Inferior parietal cortex (tissue), 1 donor: ENCODE measurements at regions not wholly inside any gene's neighbourhood (a gene's known extent, or its start where the extent isn't known, plus 50 kb on each side); places are given as distances from the start of the nearest gene placed in this dataset.

ENCODE experiments used
- DNase-seq: peaks from one replicate; pipeline ENCODE4 v3.0.0-alpha.2; 2016; ENCODE audit errors: extremely low spot score

GRCh38 chr9:3161912-3162311 is 318.0 kb upstream of the PUM3 start:
- no peak for DNase-seq

GRCh38 chr9:3157011-3157410 is 313.1 kb upstream of the PUM3 start:
- DNase-seq = no peak

GRCh38 chr9:3151672-3152576 is 308.0 kb upstream of the PUM3 start:
- DNase-seq = no peak

- no peak for DNase-seq
These were observed 306.2 kb upstream of the PUM3 start for GRCh38 chr9:3150074-3150473.

GRCh38 chr9:3138231-3139229 is 294.6 kb upstream of the PUM3 start:
- DNase-seq = no peak

- no peak for DNase-seq
These were observed 293.4 kb upstream of the PUM3 start for GRCh38 chr9:3137347-3137695.

- DNase-seq = no peak
These were observed 292.9 kb upstream of the PUM3 start for GRCh38 chr9:3136686-3137346.

GRCh38 chr9:3136230-3136629 is 292.3 kb upstream of the PUM3 start:
- no peak for DNase-seq

GRCh38 chr9:3127564-3127963 is 283.7 kb upstream of the PUM3 start:
- no peak for DNase-seq

- DNase-seq = no peak
These were observed 281.9 kb upstream of the PUM3 start for GRCh38 chr9:3125602-3126405.

- no peak for DNase-seq
These were observed 280.1 kb upstream of the PUM3 start for GRCh38 chr9:3124001-3124400.

- DNase-seq = no peak
These were observed 274.2 kb upstream of the PUM3 start for GRCh38 chr9:3118081-3118480.

GRCh38 chr9:3099646-3100045 is 255.8 kb upstream of the PUM3 start:
- peak; percentile 44 for DNase-seq

GRCh38 chr9:3088219-3088618 is 244.3 kb upstream of the PUM3 start:
- DNase-seq = no peak

GRCh38 chr9:3087697-3088096 is 243.8 kb upstream of the PUM3 start:
- DNase-seq = no peak

GRCh38 chr9:3080951-3081350 is 237.1 kb upstream of the PUM3 start:
- no peak for DNase-seq

- no peak for DNase-seq
These were observed 230.4 kb upstream of the PUM3 start for GRCh38 chr9:3074247-3074646.

- DNase-seq = no peak
These were observed 222.7 kb upstream of the PUM3 start for GRCh38 chr9:3066591-3066990.

GRCh38 chr9:3059781-3060468 is 216.0 kb upstream of the PUM3 start:
- no peak for DNase-seq

- no peak for DNase-seq
These were observed 214.5 kb upstream of the PUM3 start for GRCh38 chr9:3058409-3058808.
